ENCODE measurements at regions not wholly inside any gene's neighbourhood (a gene's known extent, or its start where the extent isn't known, plus 50 kb on each side); places are given as distances from the start of the nearest gene placed in this dataset.

- 94% methylated on average over 25 of the region's 25 CpGs for WGBS
- DNase-seq (ENCODE audit: low spot score), result no peak
- TF ChIP-seq CTCF (IDR thresholded peaks at IDR 0.05; ENCODE audit: low read depth, low read length, missing input control) (no peak), YY1 (IDR thresholded peaks at IDR 0.05) (no peak), ATF3 (IDR thresholded peaks at IDR 0.05) (no peak), EGR1 (IDR thresholded peaks at IDR 0.05; ENCODE audit: low read depth in 2 of 2) (no peak), HNF4A (conservative IDR thresholded peaks at IDR 0.05) (no peak), FOXA2 (IDR thresholded peaks at IDR 0.05) (no peak), SP1 (IDR thresholded peaks at IDR 0.05) (no peak), GABPA (IDR thresholded peaks at IDR 0.05 in 1 of 2, conservative IDR thresholded peaks at IDR 0.05 in 1 of 2) (no peak), HNF4G (IDR thresholded peaks at IDR 0.05) (no peak), ZBTB33 (IDR thresholded peaks at IDR 0.05) (no peak), RAD21 (IDR thresholded peaks at IDR 0.05) (no peak), REST (IDR thresholded peaks at IDR 0.05) (no peak), TAF1 (conservative IDR thresholded peaks at IDR 0.05) (no peak), MAX (IDR thresholded peaks at IDR 0.05) (no peak), JUND (IDR thresholded peaks at IDR 0.05) (no peak), RXRA (IDR thresholded peaks at IDR 0.05) (no peak)
Observed at GRCh38 chr15:29490747-29491471, 221.3 kb upstream of the NSMCE3 start.

More at GRCh38 chr15:29490747-29491471, 221.3 kb upstream of the NSMCE3 start:
- Histone ChIP-seq H3K27me3 (ENCODE audit: control insufficient read depth in 4 of 4, insufficient read depth in 4 of 4, low read length in 3 of 4) (no peaks in the 10 kb centered on the region), H3K36me3 (ENCODE audit: control insufficient read depth in 4 of 4, insufficient read depth in 3 of 4, low read depth in 1 of 4, low read length in 3 of 4) (no peaks in the 10 kb centered on the region), H3K27ac (ENCODE audit: low read depth in 1 of 2, low read length in 2 of 2) (no peak overlapping the region), H3K9ac (ENCODE audit: low read depth in 1 of 2, low read length in 2 of 2) (no peak overlapping the region), H3K4me3 (ENCODE audit: low read depth in 1 of 3, low read length in 3 of 3) (no peak overlapping the region), H3K4me1 (ENCODE audit: control insufficient read depth in 4 of 4, insufficient read depth in 4 of 4, low read length in 3 of 4) (no peaks in the 10 kb centered on the region), H3K9me3 (ENCODE audit: control insufficient read depth in 4 of 4, low read length in 3 of 4) (peaks cover 0 to 1% (median 0%) of the 10 kb centered on the region in 4 donors)

Measured in liver (tissue), 8 donors.